Loucy (cell line): ENCODE measurements at regions not wholly inside any gene's neighbourhood (a gene's known extent, or its start where the extent isn't known, plus 50 kb on each side); places are given as distances from the start of the nearest gene placed in this dataset.

Experiments used
- CTCF ChIP-seq: fragments of 200-600 bp; sonication (generic); conservative IDR thresholded peaks from 2 replicates; pipeline ENCODE4 v1.5.1; 2014; ENCODE audit warnings: mild to moderate bottlenecking, antibody characterized with exemption, low read length
- EZH2phosphoT487 ChIP-seq: fragments of 200-600 bp; IDR thresholded peaks from 2 replicates; pipeline ENCODE4 v1.6.1; 2018; ENCODE audit warnings: antibody characterized with exemption, mild to moderate bottlenecking, moderate library complexity, borderline replicate concordance

GRCh38 chr5:107254902-107255234 is 415.9 kb downstream of the EFNA5 start:
- TF ChIP-seq CTCF (no peak), EZH2phosphoT487 (no peak)
